GM13977 (cell line): ENCODE measurements at regions not wholly inside any gene's neighbourhood (a gene's known extent, or its start where the extent isn't known, plus 50 kb on each side); places are given as distances from the start of the nearest gene placed in this dataset.

ENCODE experiments used
- DNase-seq: peaks from one replicate; pipeline ENCODE4 v3.0.0; 2012; ENCODE audit warnings: low spot score
- in situ Hi-C: fragments of 300-500 bp; cut with MboI; formaldehyde crosslinking; loops from one replicate; pipeline ENCODE4 v1.12.0; 2022; ENCODE audit warnings: low sequenced_read_pairs, low pct_unique_long_range_greater_than_20kb, mixed read lengths, inconsistent platforms; ENCODE audit not compliant: unreplicated experiment
- TF ChIP-seq, protein P1 (sequence below): IDR thresholded peaks from 2 replicates; pipeline ENCODE4 v1.5.1; 2012; ENCODE audit warnings: mild to moderate bottlenecking, control low read depth; ENCODE audit not compliant: insufficient read depth; ENCODE audit errors: extremely low read depth, missing control alignments

DNA sequence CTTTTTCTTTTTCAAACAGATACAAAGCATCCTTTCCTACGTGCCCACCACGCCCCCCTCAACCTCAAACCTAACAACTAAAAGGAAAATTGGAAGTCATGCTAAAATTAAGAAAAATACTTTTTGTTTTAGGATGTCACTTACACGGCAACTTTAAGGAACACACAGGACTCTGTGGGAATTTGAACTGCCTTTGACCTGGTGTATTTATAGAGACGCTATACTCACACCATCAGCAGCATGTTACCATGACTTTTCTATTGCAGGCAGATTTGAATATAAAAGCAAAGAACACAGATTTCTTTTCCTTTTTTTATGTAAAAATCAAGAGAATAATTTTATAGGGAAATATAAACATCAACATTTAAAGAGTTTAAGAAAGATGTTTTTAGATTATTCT is 198.2 kb downstream of the SIPA1L2 start:
- TF ChIP-seq, protein P1, sequence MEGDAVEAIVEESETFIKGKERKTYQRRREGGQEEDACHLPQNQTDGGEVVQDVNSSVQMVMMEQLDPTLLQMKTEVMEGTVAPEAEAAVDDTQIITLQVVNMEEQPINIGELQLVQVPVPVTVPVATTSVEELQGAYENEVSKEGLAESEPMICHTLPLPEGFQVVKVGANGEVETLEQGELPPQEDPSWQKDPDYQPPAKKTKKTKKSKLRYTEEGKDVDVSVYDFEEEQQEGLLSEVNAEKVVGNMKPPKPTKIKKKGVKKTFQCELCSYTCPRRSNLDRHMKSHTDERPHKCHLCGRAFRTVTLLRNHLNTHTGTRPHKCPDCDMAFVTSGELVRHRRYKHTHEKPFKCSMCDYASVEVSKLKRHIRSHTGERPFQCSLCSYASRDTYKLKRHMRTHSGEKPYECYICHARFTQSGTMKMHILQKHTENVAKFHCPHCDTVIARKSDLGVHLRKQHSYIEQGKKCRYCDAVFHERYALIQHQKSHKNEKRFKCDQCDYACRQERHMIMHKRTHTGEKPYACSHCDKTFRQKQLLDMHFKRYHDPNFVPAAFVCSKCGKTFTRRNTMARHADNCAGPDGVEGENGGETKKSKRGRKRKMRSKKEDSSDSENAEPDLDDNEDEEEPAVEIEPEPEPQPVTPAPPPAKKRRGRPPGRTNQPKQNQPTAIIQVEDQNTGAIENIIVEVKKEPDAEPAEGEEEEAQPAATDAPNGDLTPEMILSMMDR = no peak
- no peak for DNase-seq
- in situ Hi-C loops = no loop called here

- in situ Hi-C loops = no loop called here
- TF ChIP-seq, protein P1 = no peak
Observed at GRCh38 chr1:232431326-232431725, 198.6 kb downstream of the SIPA1L2 start.

GRCh38 chr1:232430467-232430866 is 199.5 kb downstream of the SIPA1L2 start:
- no peak for DNase-seq
- in situ Hi-C loops = no loop called here
- TF ChIP-seq, protein P1 = no peak

More at GRCh38 chr1:232431326-232431725, 198.6 kb downstream of the SIPA1L2 start:
- DNase-seq = no peak

- TF ChIP-seq, protein P1 = no peak
- in situ Hi-C loops = no loop called here
- no peak for DNase-seq
Observed at GRCh38 chr1:232428786-232429530, 201.0 kb downstream of the SIPA1L2 start.

- DNase-seq = no peak
- TF ChIP-seq, protein P1 = no peak
- in situ Hi-C loops = no loop called here
Observed at GRCh38 chr1:232428036-232428645, 201.8 kb downstream of the SIPA1L2 start.

DNA sequence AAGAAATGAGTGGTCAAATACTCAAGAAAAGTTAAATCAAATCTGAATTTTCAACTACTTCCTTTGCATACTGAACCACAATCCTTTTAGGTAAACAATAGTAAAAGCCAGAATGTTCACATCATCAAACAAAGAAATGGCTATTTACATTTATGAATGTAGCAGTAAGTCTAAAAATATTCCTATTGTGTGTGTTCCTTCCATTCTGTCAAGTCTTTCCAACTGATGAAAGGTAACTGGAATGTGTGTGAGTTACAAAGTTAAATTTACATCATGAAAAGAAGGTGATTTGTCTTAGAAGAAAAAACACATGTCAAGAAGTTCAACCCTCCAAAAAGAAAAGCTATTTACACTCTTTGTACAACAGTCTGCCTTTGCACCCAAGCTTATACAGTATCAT is 203.1 kb downstream of the SIPA1L2 start:
- TF ChIP-seq, protein P1 = no peak
- in situ Hi-C loops = no loop called here
- DNase-seq = no peak
